ENCODE measurements at regions not wholly inside any gene's neighbourhood (a gene's known extent, or its start where the extent isn't known, plus 50 kb on each side); places are given as distances from the start of the nearest gene placed in this dataset.
"Not testable (repeated sequence)": the region's sequence is repeated elsewhere in the genome, so short reads cannot be mapped to it uniquely, and the experiment has no call there.

GRCh38 chr20:23142162-23143050 is 56.3 kb upstream of the CD93 start:
- TF ChIP-seq, protein P1, sequence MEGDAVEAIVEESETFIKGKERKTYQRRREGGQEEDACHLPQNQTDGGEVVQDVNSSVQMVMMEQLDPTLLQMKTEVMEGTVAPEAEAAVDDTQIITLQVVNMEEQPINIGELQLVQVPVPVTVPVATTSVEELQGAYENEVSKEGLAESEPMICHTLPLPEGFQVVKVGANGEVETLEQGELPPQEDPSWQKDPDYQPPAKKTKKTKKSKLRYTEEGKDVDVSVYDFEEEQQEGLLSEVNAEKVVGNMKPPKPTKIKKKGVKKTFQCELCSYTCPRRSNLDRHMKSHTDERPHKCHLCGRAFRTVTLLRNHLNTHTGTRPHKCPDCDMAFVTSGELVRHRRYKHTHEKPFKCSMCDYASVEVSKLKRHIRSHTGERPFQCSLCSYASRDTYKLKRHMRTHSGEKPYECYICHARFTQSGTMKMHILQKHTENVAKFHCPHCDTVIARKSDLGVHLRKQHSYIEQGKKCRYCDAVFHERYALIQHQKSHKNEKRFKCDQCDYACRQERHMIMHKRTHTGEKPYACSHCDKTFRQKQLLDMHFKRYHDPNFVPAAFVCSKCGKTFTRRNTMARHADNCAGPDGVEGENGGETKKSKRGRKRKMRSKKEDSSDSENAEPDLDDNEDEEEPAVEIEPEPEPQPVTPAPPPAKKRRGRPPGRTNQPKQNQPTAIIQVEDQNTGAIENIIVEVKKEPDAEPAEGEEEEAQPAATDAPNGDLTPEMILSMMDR (conservative IDR thresholded peaks at IDR 0.05; ENCODE audit: low read depth, low read length), result no peak
- Histone ChIP-seq H3K79me2 (ENCODE audit: insufficient read depth, low read depth) (no peaks in the 10 kb centered on the region), H3K9ac (no peak overlapping the region), H3K4me2 (no peak overlapping the region), H4K20me1 (ENCODE audit: insufficient read depth) (no peaks in the 10 kb centered on the region), H3K36me3 (ENCODE audit: insufficient read depth) (no peaks in the 10 kb centered on the region), H2AFZ (ENCODE audit: low read depth) (no peak overlapping the region), H3K4me3 (IDR thresholded peaks at IDR 0.05; ENCODE audit: insufficient read depth, low read depth, low read length) (no peak overlapping the region), H3K4me1 (ENCODE audit: low read depth, poor library complexity, severe bottlenecking) (no peaks in the 10 kb centered on the region), H3K27me3 (ENCODE audit: insufficient read depth, low read depth) (no peaks in the 10 kb centered on the region), H3K27ac (no peak overlapping the region)

DNA sequence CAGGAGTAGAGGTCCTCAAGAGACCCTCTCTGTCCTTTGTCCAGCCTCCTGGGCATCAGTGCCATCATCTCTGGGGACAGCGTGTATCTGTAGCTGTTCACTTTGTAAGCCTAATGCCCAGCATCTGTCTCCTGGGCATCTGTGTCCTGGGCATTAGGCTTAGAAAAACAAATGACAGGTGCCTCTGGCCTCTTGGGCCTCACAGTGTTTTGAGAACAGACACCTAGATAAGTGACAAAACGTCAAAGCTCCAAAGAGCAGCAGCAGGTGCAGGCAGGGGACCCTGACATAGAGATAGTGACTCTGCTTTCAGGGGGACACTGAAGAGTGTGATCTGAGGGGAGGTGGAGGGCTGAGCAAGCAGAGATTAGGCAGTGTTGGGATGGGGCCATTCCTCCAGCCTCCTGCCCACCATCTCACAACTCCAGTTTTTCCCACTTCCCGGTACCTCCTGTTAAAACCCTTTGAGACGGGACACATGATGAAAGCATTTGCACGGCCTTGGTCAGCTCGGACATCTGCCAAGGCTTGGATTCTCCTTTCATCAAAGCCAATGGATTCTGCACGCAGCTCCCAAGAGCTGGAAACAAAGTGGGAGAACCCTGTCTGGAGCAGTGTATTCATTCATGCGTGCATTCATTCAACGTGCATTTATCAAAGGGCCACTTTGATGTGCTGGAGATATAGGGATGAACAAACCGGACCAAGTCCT is 55.5 kb upstream of the CD93 start:
- TF ChIP-seq, protein P1 (conservative IDR thresholded peaks at IDR 0.05; ENCODE audit: low read depth, low read length), result no peak
- H3K4me2 ChIP-seq, result no peak overlapping the region
- H4K20me1 ChIP-seq (ENCODE audit: insufficient read depth), result no peaks in the 10 kb centered on the region
- no peak overlapping the region for H3K4me3 ChIP-seq (IDR thresholded peaks at IDR 0.05; ENCODE audit: insufficient read depth, low read depth, low read length)
- H3K79me2 ChIP-seq (ENCODE audit: insufficient read depth, low read depth), result no peaks in the 10 kb centered on the region
- no peak overlapping the region for H3K9ac ChIP-seq
- no peaks in the 10 kb centered on the region for H3K36me3 ChIP-seq (ENCODE audit: insufficient read depth)
- H2AFZ ChIP-seq (ENCODE audit: low read depth), result no peak overlapping the region
- H3K27ac ChIP-seq, result no peak overlapping the region
- no peaks in the 10 kb centered on the region for H3K27me3 ChIP-seq (ENCODE audit: insufficient read depth, low read depth)
- H3K4me1 ChIP-seq (ENCODE audit: low read depth, poor library complexity, severe bottlenecking), result no peaks in the 10 kb centered on the region

GRCh38 chr20:23140991-23141390 is 54.9 kb upstream of the CD93 start:
- Histone ChIP-seq H2AFZ (ENCODE audit: low read depth) (no peak overlapping the region), H3K4me2 (no peak overlapping the region), H4K20me1 (ENCODE audit: insufficient read depth) (no peaks in the 10 kb centered on the region), H3K4me3 (IDR thresholded peaks at IDR 0.05; ENCODE audit: insufficient read depth, low read depth, low read length) (no peak overlapping the region), H3K27ac (no peak overlapping the region), H3K36me3 (ENCODE audit: insufficient read depth) (no peaks in the 10 kb centered on the region), H3K79me2 (ENCODE audit: insufficient read depth, low read depth) (no peaks in the 10 kb centered on the region), H3K27me3 (ENCODE audit: insufficient read depth, low read depth) (no peaks in the 10 kb centered on the region), H3K9ac (no peak overlapping the region), H3K4me1 (ENCODE audit: low read depth, poor library complexity, severe bottlenecking) (no peaks in the 10 kb centered on the region)
- TF ChIP-seq, protein P1 (conservative IDR thresholded peaks at IDR 0.05; ENCODE audit: low read depth, low read length), result no peak

GRCh38 chr20:23139984-23140383 is 53.9 kb upstream of the CD93 start:
- H2AFZ ChIP-seq (ENCODE audit: low read depth); H4K20me1 ChIP-seq (ENCODE audit: insufficient read depth); H3K79me2 ChIP-seq (ENCODE audit: insufficient read depth, low read depth); H3K36me3 ChIP-seq (ENCODE audit: insufficient read depth); H3K4me2 ChIP-seq; H3K27me3 ChIP-seq (ENCODE audit: insufficient read depth, low read depth); H3K27ac ChIP-seq; H3K4me1 ChIP-seq (ENCODE audit: low read depth, poor library complexity, severe bottlenecking); H3K9ac ChIP-seq; H3K4me3 ChIP-seq (IDR thresholded peaks at IDR 0.05; ENCODE audit: insufficient read depth, low read depth, low read length): not testable (repeated sequence)

- Histone ChIP-seq H2AFZ (ENCODE audit: low read depth) (no peak overlapping the region), H3K4me1 (ENCODE audit: low read depth, poor library complexity, severe bottlenecking) (no peaks in the 10 kb centered on the region), H3K36me3 (ENCODE audit: insufficient read depth) (no peaks in the 10 kb centered on the region), H4K20me1 (ENCODE audit: insufficient read depth) (no peaks in the 10 kb centered on the region), H3K4me2 (no peak overlapping the region), H3K4me3 (IDR thresholded peaks at IDR 0.05; ENCODE audit: insufficient read depth, low read depth, low read length) (no peak overlapping the region), H3K79me2 (ENCODE audit: insufficient read depth, low read depth) (no peaks in the 10 kb centered on the region), H3K27ac (no peak overlapping the region), H3K27me3 (ENCODE audit: insufficient read depth, low read depth) (no peaks in the 10 kb centered on the region), H3K9ac (no peak overlapping the region)
- TF ChIP-seq, protein P1 (conservative IDR thresholded peaks at IDR 0.05; ENCODE audit: low read depth, low read length), result no peak
Measured at GRCh38 chr20:23139524-23139923, 53.4 kb upstream of the CD93 start.

Data from KMS-11 (cell line).